HG03159 (cell line): ENCODE measurements at regions not wholly inside any gene's neighbourhood (a gene's known extent, or its start where the extent isn't known, plus 50 kb on each side); places are given as distances from the start of the nearest gene placed in this dataset.

Experiments used
- ATAC-seq: cut with Tn5 transposase; IDR thresholded peaks from one replicate; pipeline ENCODE4 v1.9.1; 2021; ENCODE audit warnings: mild to moderate bottlenecking, moderate library complexity; ENCODE audit not compliant: unreplicated experiment

GRCh38 chr18:51575171-51575570 lies 377.7 kb upstream of the MEX3C start:
- no peak for ATAC-seq

GRCh38 chr18:51578406-51578980 lies 381.0 kb upstream of the MEX3C start:
- no peak for ATAC-seq

- no peak for ATAC-seq
Observed at GRCh38 chr18:51580580-51580979, 383.1 kb upstream of the MEX3C start.

- ATAC-seq: no peak
Observed at GRCh38 chr18:51582551-51582950, 385.1 kb upstream of the MEX3C start.

- no peak for ATAC-seq
Observed at GRCh38 chr18:51588616-51589015, 391.1 kb upstream of the MEX3C start.

- no peak for ATAC-seq
Observed at GRCh38 chr18:51593931-51594330, 396.4 kb upstream of the MEX3C start.

- no peak for ATAC-seq
Observed at GRCh38 chr18:51603111-51603510, 405.6 kb upstream of the MEX3C start.

GRCh38 chr18:51603551-51603950 lies 406.1 kb upstream of the MEX3C start:
- ATAC-seq: no peak

GRCh38 chr18:51610481-51610880 lies 413.0 kb upstream of the MEX3C start:
- no peak for ATAC-seq

- no peak for ATAC-seq
Observed at GRCh38 chr18:51611326-51611725, 413.8 kb upstream of the MEX3C start.

GRCh38 chr18:51614033-51614432 lies 416.6 kb upstream of the MEX3C start:
- ATAC-seq: no peak

GRCh38 chr18:51614967-51615571 lies 417.6 kb upstream of the MEX3C start:
- ATAC-seq: no peak

- no peak for ATAC-seq
Observed at GRCh38 chr18:51617167-51617566, 419.7 kb upstream of the MEX3C start.

- no peak for ATAC-seq
Observed at GRCh38 chr18:51617572-51618260, 420.2 kb upstream of the MEX3C start.

GRCh38 chr18:51619283-51619682 lies 421.8 kb upstream of the MEX3C start:
- no peak for ATAC-seq

GRCh38 chr18:51621113-51621863 lies 423.8 kb upstream of the MEX3C start:
- no peak for ATAC-seq

GRCh38 chr18:51621864-51622160 lies 424.3 kb upstream of the MEX3C start:
- ATAC-seq: no peak

GRCh38 chr18:51622702-51623101 lies 425.2 kb upstream of the MEX3C start:
- ATAC-seq: no peak

GRCh38 chr18:51623653-51624052 lies 426.2 kb upstream of the MEX3C start:
- no peak for ATAC-seq

- no peak for ATAC-seq
Observed at GRCh38 chr18:51630706-51631105, 433.2 kb upstream of the MEX3C start.

GRCh38 chr18:51637881-51638280 lies 440.4 kb upstream of the MEX3C start:
- ATAC-seq: no peak

- no peak for ATAC-seq
Observed at GRCh38 chr18:51639541-51639940, 442.1 kb upstream of the MEX3C start.
